CD14-positive monocyte (primary cell): ENCODE measurements at regions not wholly inside any gene's neighbourhood (a gene's known extent, or its start where the extent isn't known, plus 50 kb on each side); places are given as distances from the start of the nearest gene placed in this dataset.

Source experiments
- DNase-seq, 3 donors: peaks; one replicate each; pipeline ENCODE4 v3.0.0-alpha.2; 2011 to 2022
- H2AFZ ChIP-seq: 2 replicates; pipeline ENCODE4 v1.6.0; 2012; ENCODE audit warnings: mild to moderate bottlenecking, low read depth, low read length, inconsistent platforms; ENCODE audit not compliant: insufficient read depth, poor library complexity, severe bottlenecking
- H3K27ac ChIP-seq, 2 donors: 1 replicate in 1 of 2; 2 replicates in 1 of 2; pipeline ENCODE4 v1.5.1; 2012 to 2013; ENCODE audit warnings: low read length in 2 of 2, control low read depth in 1 of 2, inconsistent platforms in 1 of 2, low read depth in 1 of 2, mild to moderate bottlenecking in 1 of 2
- H3K27me3 ChIP-seq, 2 donors: one replicate each; pipeline versions ENCODE4 v1.6.0 to v1.6.1; 2011 to 2013; ENCODE audit warnings: low read length in 2 of 2; ENCODE audit not compliant: control insufficient read depth in 2 of 2, insufficient read depth in 2 of 2
- H3K36me3 ChIP-seq, 2 donors: replicated peaks in 1 of 2; 1 replicate in 1 of 2; 2 replicates in 1 of 2; pipeline versions ENCODE4 v1.5.1 to v1.6.1; 2012 to 2013; ENCODE audit warnings: low read length in 2 of 2, control low read depth in 1 of 2, inconsistent platforms in 1 of 2, mild to moderate bottlenecking in 1 of 2; ENCODE audit not compliant: insufficient read depth in 2 of 2, control insufficient read depth in 1 of 2
- H3K4me1 ChIP-seq, 2 donors: 1 replicate in 1 of 2; 2 replicates in 1 of 2; pipeline versions ENCODE4 v1.5.1 to v1.6.1; 2012 to 2013; ENCODE audit warnings: low read length in 2 of 2, control low read depth in 1 of 2, inconsistent platforms in 1 of 2, mild to moderate bottlenecking in 1 of 2, moderate library complexity in 1 of 2; ENCODE audit not compliant: insufficient read depth in 2 of 2, control insufficient read depth in 1 of 2
- H3K4me2 ChIP-seq: replicated peaks from 2 replicates; pipeline ENCODE3; 2012; ENCODE audit warnings: low read length, moderate library complexity, mild to moderate bottlenecking; ENCODE audit not compliant: poor library complexity, severe bottlenecking; ENCODE audit errors: extremely low read depth
- H3K4me3 ChIP-seq, 3 experiments: fragments of 200-600 bp in 1 of 3; sonication (generic) in 1 of 3; replicated peaks in 1 of 3; 1 replicate in 2 of 3; 2 replicates in 1 of 3; pipeline ENCODE4 v1.5.1; 2011 to 2013; ENCODE audit warnings: low read length in 3 of 3, mild to moderate bottlenecking in 3 of 3, control low read depth in 2 of 3, low read depth in 2 of 3, inconsistent platforms in 1 of 3, moderate library complexity in 1 of 3
- H3K79me2 ChIP-seq: 2 replicates; pipeline ENCODE4 v1.6.0; 2012; ENCODE audit warnings: mild to moderate bottlenecking, control low read depth, inconsistent platforms, low read length, moderate library complexity; ENCODE audit not compliant: insufficient read depth
- H3K9ac ChIP-seq: 2 replicates; pipeline ENCODE4 v1.6.0; 2017; ENCODE audit warnings: low read length, mild to moderate bottlenecking; ENCODE audit not compliant: insufficient read depth, poor library complexity, severe bottlenecking
- H3K9me3 ChIP-seq, 2 donors: replicated peaks in 1 of 2; 1 replicate in 1 of 2; 2 replicates in 1 of 2; pipeline versions ENCODE4 v1.5.1 to v1.6.1; 2012 to 2013; ENCODE audit warnings: low read length in 2 of 2, control low read depth in 1 of 2; ENCODE audit not compliant: control insufficient read depth in 1 of 2, insufficient read depth in 1 of 2
- H4K20me1 ChIP-seq: 2 replicates; pipeline ENCODE4 v1.6.0; 2012; ENCODE audit warnings: mild to moderate bottlenecking, low read length, control low read depth, moderate library complexity; ENCODE audit not compliant: insufficient read depth
- H3K27ac Mint-ChIP-seq, 7 donors: one replicate each; pipeline ENCODE4 v1.8.0; 2020; ENCODE audit warnings: mild to moderate bottlenecking in 7 of 7, mixed read lengths in 7 of 7, moderate library complexity in 6 of 7, inconsistent platforms in 2 of 7
- H3K27me3 Mint-ChIP-seq, 3 donors: one replicate each; pipeline ENCODE4 v1.8.0; 2021 to 2022; ENCODE audit warnings: low read depth in 3 of 3, mild to moderate bottlenecking in 3 of 3, mixed read lengths in 3 of 3, moderate library complexity in 3 of 3, inconsistent platforms in 1 of 3
- H3K36me3 Mint-ChIP-seq, 2 donors: one replicate each; pipeline ENCODE4 v1.8.0; 2020; ENCODE audit warnings: mixed read lengths in 2 of 2, inconsistent platforms in 1 of 2, mild to moderate bottlenecking in 1 of 2
- H3K4me1 Mint-ChIP-seq: one replicate; pipeline ENCODE4 v1.8.0; 2020; ENCODE audit warnings: mild to moderate bottlenecking, mixed read lengths
- H3K4me3 Mint-ChIP-seq, 2 donors: one replicate each; pipeline ENCODE4 v1.8.0; 2020; ENCODE audit warnings: mild to moderate bottlenecking in 2 of 2, mixed read lengths in 2 of 2, moderate library complexity in 1 of 2
- H3K9me3 Mint-ChIP-seq, 7 donors: one replicate each; pipeline ENCODE4 v1.8.0; 2020 to 2022; ENCODE audit warnings: mixed read lengths in 7 of 7, mild to moderate bottlenecking in 6 of 7, moderate library complexity in 6 of 7, inconsistent platforms in 2 of 7
- WGBS: methylation state at CpG from one replicate; pipeline ENCODE4 v1.1.5; 2013; ENCODE audit warnings: missing lambda C conversion rate; ENCODE audit not compliant: insufficient coverage; 5-methylcytosine and 5-hydroxymethylcytosine counted together
- intact Hi-C, 2 donors: fragments of 100-400 bp; cut with micrococcal nuclease; formaldehyde crosslinking; loops; one replicate each; pipeline versions ENCODE4 v1.15.0 to v1.15.1; 2023
- TF ChIP-seq, protein P1 (sequence below): fragments of 200-600 bp; IDR thresholded peaks from one replicate; pipeline ENCODE4 v1.8.0; 2022; ENCODE audit warnings: antibody characterized with exemption, mild to moderate bottlenecking

DNA sequence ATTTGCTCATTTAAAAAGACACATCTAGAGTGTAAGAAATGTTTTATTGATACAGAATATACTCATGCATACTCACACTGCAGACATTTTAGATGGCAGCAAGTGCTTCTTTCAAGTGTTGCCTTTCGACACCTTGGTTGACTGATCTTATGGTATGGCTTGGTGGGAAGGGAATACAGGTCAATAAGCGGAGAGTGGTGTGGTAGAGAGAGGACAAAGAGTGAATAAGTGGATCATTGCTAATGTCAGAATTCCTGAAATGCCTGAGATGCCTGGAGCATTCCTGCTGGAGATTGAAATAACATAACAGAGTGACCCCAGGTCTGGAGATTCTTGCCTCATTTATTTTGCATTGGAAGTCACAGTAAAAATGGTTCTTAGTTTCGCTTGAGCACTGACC, 76.7 kb downstream of the RND3 start:
- no peak overlapping the region for H3K27ac Mint-ChIP-seq
- no peak overlapping the region for H3K9ac ChIP-seq
- WGBS = 83% methylated on average over 1 of the region's 3 CpGs
- peaks cover 0 to 8% of the 10 kb centered on the region in 2 donors for H3K9me3 ChIP-seq
- no peaks in the 10 kb centered on the region for H3K79me2 ChIP-seq
- no peaks in the 10 kb centered on the region for H3K36me3 Mint-ChIP-seq
- no peak for DNase-seq
- no peak overlapping the region for H2AFZ ChIP-seq
- TF ChIP-seq, protein P1, sequence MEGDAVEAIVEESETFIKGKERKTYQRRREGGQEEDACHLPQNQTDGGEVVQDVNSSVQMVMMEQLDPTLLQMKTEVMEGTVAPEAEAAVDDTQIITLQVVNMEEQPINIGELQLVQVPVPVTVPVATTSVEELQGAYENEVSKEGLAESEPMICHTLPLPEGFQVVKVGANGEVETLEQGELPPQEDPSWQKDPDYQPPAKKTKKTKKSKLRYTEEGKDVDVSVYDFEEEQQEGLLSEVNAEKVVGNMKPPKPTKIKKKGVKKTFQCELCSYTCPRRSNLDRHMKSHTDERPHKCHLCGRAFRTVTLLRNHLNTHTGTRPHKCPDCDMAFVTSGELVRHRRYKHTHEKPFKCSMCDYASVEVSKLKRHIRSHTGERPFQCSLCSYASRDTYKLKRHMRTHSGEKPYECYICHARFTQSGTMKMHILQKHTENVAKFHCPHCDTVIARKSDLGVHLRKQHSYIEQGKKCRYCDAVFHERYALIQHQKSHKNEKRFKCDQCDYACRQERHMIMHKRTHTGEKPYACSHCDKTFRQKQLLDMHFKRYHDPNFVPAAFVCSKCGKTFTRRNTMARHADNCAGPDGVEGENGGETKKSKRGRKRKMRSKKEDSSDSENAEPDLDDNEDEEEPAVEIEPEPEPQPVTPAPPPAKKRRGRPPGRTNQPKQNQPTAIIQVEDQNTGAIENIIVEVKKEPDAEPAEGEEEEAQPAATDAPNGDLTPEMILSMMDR = no peak
- H3K4me2 ChIP-seq = no peak overlapping the region
- no peaks in the 10 kb centered on the region for H3K4me1 ChIP-seq
- H3K27me3 Mint-ChIP-seq = no peaks in the 10 kb centered on the region
- H3K9me3 Mint-ChIP-seq = peaks cover 0 to 9% (median 2%) of the 10 kb centered on the region in 7 donors
- no peaks in the 10 kb centered on the region for H4K20me1 ChIP-seq
- intact Hi-C loops = no loop called here
- H3K27ac ChIP-seq = no peak overlapping the region
- H3K27me3 ChIP-seq = no peaks in the 10 kb centered on the region
- no peak overlapping the region for H3K4me3 Mint-ChIP-seq
- H3K4me3 ChIP-seq = no peak overlapping the region
- H3K36me3 ChIP-seq = no peaks in the 10 kb centered on the region
- no peaks in the 10 kb centered on the region for H3K4me1 Mint-ChIP-seq

DNA sequence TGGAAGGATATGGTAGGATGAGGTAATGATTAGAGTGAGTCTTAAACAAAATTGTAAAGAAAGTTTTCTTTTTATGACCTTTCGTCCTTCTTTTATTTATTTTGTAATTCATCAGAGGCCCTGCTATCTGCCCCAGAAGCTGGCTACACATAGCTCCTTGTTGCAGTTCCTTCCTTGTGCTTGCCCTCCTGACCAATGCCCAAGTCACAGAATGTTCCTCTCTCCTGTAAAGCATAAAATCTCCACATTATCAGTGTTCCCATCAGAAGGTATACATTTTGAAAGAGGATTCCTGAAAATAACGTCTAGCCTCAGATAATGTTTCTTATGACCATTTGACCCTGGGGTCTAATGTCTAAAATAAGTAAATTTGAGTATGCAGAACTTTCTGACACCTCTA, 78.3 kb downstream of the RND3 start:
- Histone ChIP-seq H3K79me2 (no peaks in the 10 kb centered on the region), H3K4me2 (no peak overlapping the region), H4K20me1 (no peaks in the 10 kb centered on the region), H3K9ac (no peak overlapping the region), H3K27me3 (no peaks in the 10 kb centered on the region), H3K27ac (no peak overlapping the region), H3K36me3 (no peaks in the 10 kb centered on the region), H3K4me1 (no peaks in the 10 kb centered on the region), H2AFZ (no peak overlapping the region), H3K9me3 (peaks cover 0 to 8% of the 10 kb centered on the region in 2 donors), H3K4me3 (no peak overlapping the region)
- WGBS = no CpG with 5 or more reads among the region's 2 CpGs
- H3K4me3 Mint-ChIP-seq = no peak overlapping the region
- H3K4me1 Mint-ChIP-seq = no peaks in the 10 kb centered on the region
- peaks cover 0 to 10% (median 2%) of the 10 kb centered on the region in 7 donors for H3K9me3 Mint-ChIP-seq
- no peak overlapping the region for H3K27ac Mint-ChIP-seq
- H3K27me3 Mint-ChIP-seq = no peaks in the 10 kb centered on the region
- H3K36me3 Mint-ChIP-seq = no peaks in the 10 kb centered on the region
- no peak for DNase-seq
- TF ChIP-seq, protein P1 = no peak
- intact Hi-C loops = no loop called here
